ENCODE measurements at regions not wholly inside any gene's neighbourhood (a gene's known extent, or its start where the extent isn't known, plus 50 kb on each side); places are given as distances from the start of the nearest gene placed in this dataset.

- DNase-seq: no peak
Observed at GRCh38 chr5:103617913-103618312, 55.3 kb upstream of the NUDT12 start.

GRCh38 chr5:103617090-103617489, 54.5 kb upstream of the NUDT12 start:
- peak; percentile 19 for DNase-seq

- no peak for DNase-seq
Observed at GRCh38 chr5:103612545-103612944, 50.0 kb upstream of the NUDT12 start.
